Adipocyte (in vitro differentiated cells): ENCODE measurements at regions not wholly inside any gene's neighbourhood (a gene's known extent, or its start where the extent isn't known, plus 50 kb on each side); places are given as distances from the start of the nearest gene placed in this dataset.
"Not testable (repeated sequence)": the region's sequence is repeated elsewhere in the genome, so short reads cannot be mapped to it uniquely, and the experiment has no call there.

ENCODE experiments used
- DNase-seq: peaks from one replicate; pipeline ENCODE4 v3.0.0-alpha.2; 2015; ENCODE audit warnings: low read depth
- H3K27me3 ChIP-seq: replicated peaks from 2 replicates; pipeline ENCODE4 v1.7.0; 2013; ENCODE audit warnings: mild to moderate bottlenecking, low read length, moderate library complexity; ENCODE audit not compliant: control insufficient read depth, insufficient read depth
- H3K36me3 ChIP-seq: 2 replicates; pipeline ENCODE4 v1.7.0; 2013; ENCODE audit warnings: low read length, mild to moderate bottlenecking, moderate library complexity; ENCODE audit not compliant: control insufficient read depth, insufficient read depth, severe bottlenecking
- H3K4me1 ChIP-seq: 2 replicates; pipeline ENCODE4 v1.7.0; 2013; ENCODE audit warnings: mild to moderate bottlenecking, low read length, moderate library complexity; ENCODE audit not compliant: control insufficient read depth, insufficient read depth
- H3K4me3 ChIP-seq: 2 replicates; pipeline ENCODE4 v1.7.0; 2013; ENCODE audit warnings: mild to moderate bottlenecking, low read length, moderate library complexity
- H3K9ac ChIP-seq: 2 replicates; pipeline ENCODE4 v1.7.0; 2013; ENCODE audit warnings: mild to moderate bottlenecking, low read length, moderate library complexity
- H3K9me3 ChIP-seq: 2 replicates; pipeline ENCODE4 v1.7.0; 2013; ENCODE audit warnings: mild to moderate bottlenecking, low read length, moderate library complexity; ENCODE audit not compliant: control insufficient read depth

- Histone ChIP-seq H3K27me3 (no peaks in the 10 kb centered on the region), H3K4me1 (no peaks in the 10 kb centered on the region), H3K9ac (no peak overlapping the region), H3K36me3 (no peaks in the 10 kb centered on the region), H3K4me3 (no peak overlapping the region), H3K9me3 (peaks cover 32% of the 10 kb centered on the region)
- no peak for DNase-seq
These were observed 90.0 kb upstream of the RORB start for GRCh38 chr9:74407166-74407565.

DNA sequence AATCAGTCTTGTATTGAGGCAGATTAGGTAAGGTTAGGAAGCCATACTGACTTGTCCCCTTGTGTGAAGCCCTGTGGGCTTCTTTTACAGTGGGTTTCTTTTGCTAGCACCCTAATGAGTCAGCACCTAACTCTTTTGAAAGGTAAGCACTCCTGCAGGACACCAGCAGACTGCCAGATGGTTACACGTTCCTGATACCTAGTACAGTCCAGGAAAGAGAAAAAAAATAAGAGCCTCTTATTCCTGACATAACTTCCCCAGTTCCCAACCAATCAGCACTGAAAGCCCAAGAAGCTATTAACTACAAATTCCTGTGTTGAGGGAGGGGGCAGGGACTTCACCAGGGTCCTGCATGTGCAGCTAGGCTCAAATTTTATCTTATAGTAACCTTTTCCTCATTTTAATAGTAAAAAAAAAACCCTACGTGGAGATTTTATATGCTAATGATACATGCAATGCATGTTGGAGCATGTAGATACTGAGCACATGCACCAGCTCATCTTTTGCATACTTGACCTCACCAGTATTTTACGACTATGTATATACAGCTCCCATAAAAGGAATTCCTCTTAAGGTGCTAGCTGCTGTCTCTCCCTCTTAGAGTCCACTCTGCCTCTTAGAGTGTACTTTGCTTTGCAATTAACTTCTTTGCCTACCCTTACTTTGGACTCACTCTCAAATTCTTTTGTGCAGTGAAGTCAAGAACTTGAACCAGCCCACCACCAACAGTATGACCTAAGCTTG lies 84.7 kb upstream of the RORB start:
- Histone ChIP-seq H3K9ac (no peak overlapping the region), H3K36me3 (no peaks in the 10 kb centered on the region), H3K4me3 (no peak overlapping the region), H3K4me1 (no peaks in the 10 kb centered on the region), H3K9me3 (peaks cover 13% of the 10 kb centered on the region), H3K27me3 (no peaks in the 10 kb centered on the region)
- no peak for DNase-seq

DNA sequence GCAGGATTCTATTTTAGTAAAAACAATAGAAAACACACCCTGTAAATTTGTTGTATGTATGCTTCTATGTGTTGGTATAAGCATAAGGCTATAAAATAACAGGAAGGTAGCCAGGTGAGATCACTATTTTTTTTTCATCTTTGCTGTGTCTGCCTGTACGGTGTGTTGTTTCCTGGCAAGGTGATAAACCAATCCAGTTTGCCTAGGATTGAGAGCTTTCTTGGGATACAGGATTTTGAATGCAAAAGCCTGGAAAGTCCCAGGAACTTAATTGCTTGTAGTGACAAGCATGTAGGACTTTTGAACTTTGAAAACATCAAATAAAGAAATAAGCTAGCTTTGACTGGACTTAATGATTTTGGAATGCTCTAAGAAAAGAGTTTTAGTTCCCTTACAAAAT lies 83.3 kb upstream of the RORB start:
- Histone ChIP-seq H3K9ac (no peak overlapping the region), H3K27me3 (no peaks in the 10 kb centered on the region)
- no peak for DNase-seq

DNA sequence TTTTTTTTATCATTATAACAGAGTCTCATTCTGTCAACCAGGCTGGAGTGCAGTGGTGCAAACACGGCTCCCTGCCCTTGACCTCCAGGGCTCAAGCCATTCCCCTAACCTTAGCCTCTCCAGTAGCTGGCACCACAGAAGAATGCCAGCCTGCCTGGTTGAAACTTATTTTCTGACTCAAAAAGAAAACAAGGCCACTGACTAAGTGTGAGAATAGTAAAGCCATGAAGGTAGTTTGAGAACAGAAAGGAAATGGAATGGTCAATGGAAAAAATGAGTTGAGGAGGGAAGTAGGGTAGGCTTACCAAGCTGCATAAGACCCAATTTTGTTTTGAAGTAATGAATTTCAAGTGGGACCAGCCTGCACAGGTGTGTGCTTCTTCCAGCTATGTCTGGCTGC lies 82.8 kb upstream of the RORB start:
- DNase-seq = no peak
- Histone ChIP-seq H3K9ac (no peak overlapping the region), H3K4me1 (no peaks in the 10 kb centered on the region), H3K27me3 (no peaks in the 10 kb centered on the region), H3K9me3 (peaks cover 13% of the 10 kb centered on the region), H3K4me3 (no peak overlapping the region), H3K36me3 (no peaks in the 10 kb centered on the region)

More for the DNA sequence above, 83.3 kb upstream of the RORB start:
- H3K9me3 ChIP-seq = peaks cover 13% of the 10 kb centered on the region
- H3K4me1 ChIP-seq = no peaks in the 10 kb centered on the region
- no peaks in the 10 kb centered on the region for H3K36me3 ChIP-seq
- H3K4me3 ChIP-seq = no peak overlapping the region

DNA sequence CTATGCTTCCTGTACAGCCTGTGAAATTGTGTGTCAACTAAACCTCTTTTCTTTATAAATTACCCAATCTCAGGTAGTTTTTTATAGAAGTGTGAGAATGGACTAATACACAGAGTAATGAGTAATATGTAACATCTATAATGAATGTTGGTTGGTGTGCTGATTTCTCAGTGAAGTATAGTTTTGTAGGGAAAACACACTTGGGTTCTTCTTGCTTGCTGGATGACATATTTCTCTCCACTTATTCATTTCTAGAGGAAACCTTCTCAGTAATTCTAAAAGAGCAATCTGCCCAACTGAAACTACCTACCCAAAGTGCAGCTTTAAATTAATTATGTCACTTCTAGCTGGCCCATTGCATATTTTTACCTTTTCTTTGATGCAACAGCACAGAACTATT lies 81.1 kb upstream of the RORB start:
- no peak for DNase-seq
- Histone ChIP-seq H3K4me3 (no peak overlapping the region), H3K9me3 (peaks cover 7% of the 10 kb centered on the region), H3K4me1 (no peaks in the 10 kb centered on the region), H3K9ac (no peak overlapping the region), H3K36me3 (no peaks in the 10 kb centered on the region), H3K27me3 (no peaks in the 10 kb centered on the region)

DNA sequence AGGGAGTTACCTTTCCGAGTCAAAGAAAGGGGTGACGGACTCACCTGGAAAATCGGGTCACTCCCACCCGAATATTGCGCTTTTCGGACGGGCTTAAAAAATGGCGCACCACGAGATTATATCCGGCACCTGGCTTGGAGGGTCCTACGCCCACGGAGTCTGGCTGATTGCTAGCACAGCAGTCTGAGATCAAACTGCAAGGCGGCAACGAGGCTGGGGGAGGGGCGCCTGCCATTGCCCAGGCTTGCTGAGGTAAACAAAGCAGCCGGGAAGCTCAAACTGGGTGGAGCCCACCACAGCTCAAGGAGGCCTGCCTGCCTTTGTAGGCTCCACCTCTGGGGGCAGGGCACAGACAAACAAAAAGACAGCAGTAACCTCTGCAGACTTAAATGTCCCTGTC lies 72.6 kb upstream of the RORB start:
- H3K36me3 ChIP-seq, H3K9ac ChIP-seq, H3K9me3 ChIP-seq, H3K27me3 ChIP-seq, H3K4me3 ChIP-seq, H3K4me1 ChIP-seq, DNase-seq: not testable (repeated sequence)

- no peaks in the 10 kb centered on the region for H3K27me3 ChIP-seq
- DNase-seq = no peak
These were observed 65.7 kb upstream of the RORB start for GRCh38 chr9:74431467-74431866.

GRCh38 chr9:74443036-74443750 lies 53.9 kb upstream of the RORB start:
- H3K27me3 ChIP-seq = no peaks in the 10 kb centered on the region
- DNase-seq = no peak
- no peaks in the 10 kb centered on the region for H3K4me1 ChIP-seq
- no peak overlapping the region for H3K4me3 ChIP-seq
- no peaks in the 10 kb centered on the region for H3K36me3 ChIP-seq
- H3K9me3 ChIP-seq = no peaks in the 10 kb centered on the region
- no peak overlapping the region for H3K9ac ChIP-seq

More at GRCh38 chr9:74431467-74431866, 65.7 kb upstream of the RORB start:
- H3K9ac ChIP-seq = no peak overlapping the region
- no peaks in the 10 kb centered on the region for H3K36me3 ChIP-seq
- no peak overlapping the region for H3K4me3 ChIP-seq
- no peaks in the 10 kb centered on the region for H3K9me3 ChIP-seq
- H3K4me1 ChIP-seq = no peaks in the 10 kb centered on the region

DNA sequence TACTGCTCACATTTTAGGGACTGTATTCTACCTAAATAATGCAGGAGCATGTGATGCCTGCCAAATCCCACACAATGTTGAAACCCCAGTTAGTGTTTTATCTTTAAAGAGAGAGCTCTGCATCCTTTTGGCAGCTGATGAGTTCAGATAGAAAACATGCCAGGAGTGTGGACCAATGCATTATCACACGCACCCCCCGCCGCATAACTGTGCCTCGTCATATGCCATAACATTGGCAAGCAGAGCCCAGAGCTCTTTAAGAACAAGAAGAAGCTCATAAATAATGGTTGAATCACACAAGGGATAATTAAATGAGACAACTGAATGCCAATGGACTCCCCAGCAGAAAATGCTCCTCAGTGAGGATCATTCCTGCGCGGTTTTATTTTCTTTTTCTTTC lies 52.8 kb upstream of the RORB start:
- Histone ChIP-seq H3K9ac (no peak overlapping the region), H3K27me3 (no peaks in the 10 kb centered on the region), H3K36me3 (no peaks in the 10 kb centered on the region), H3K9me3 (no peaks in the 10 kb centered on the region), H3K4me3 (no peak overlapping the region), H3K4me1 (no peaks in the 10 kb centered on the region)
- no peak for DNase-seq
